HCT116 (cell line): ENCODE measurements at regions not wholly inside any gene's neighbourhood (a gene's known extent, or its start where the extent isn't known, plus 50 kb on each side); places are given as distances from the start of the nearest gene placed in this dataset.

Source experiments
- ATAC-seq: fragments of 200-7000 bp; cut with Tn5 transposase; 2 replicates; pipeline ENCODE4 v1.9.1; 2020; ENCODE audit warnings: mild to moderate bottlenecking, moderate library complexity
- BruUV-seq: library from RNA; stranded (reverse); fragments of 400-500 nt; replicated peaks from 2 replicates; lab custom pipeline; 2021; lab: Mats Ljungman, UMichigan
- CTCF ChIA-PET: fragments of 300-600 bp; sonication (Branson Sonifier 250); formaldehyde crosslinking; loops from one replicate; lab custom pipeline; 2021; ENCODE audit warnings: antibody characterized with exemption; lab: Charles Lee
- POLR2A ChIA-PET: fragments of 300-600, 350-600 bp; sonication (Branson Sonifier 250); formaldehyde crosslinking; loops from one replicate; lab custom pipeline; 2021; ENCODE audit warnings: antibody characterized with exemption; lab: Charles Lee
- RAD21 ChIA-PET, 2 experiments: fragments of 300-600 bp; sonication (Branson Sonifier 250); formaldehyde crosslinking; loops; one replicate each; lab custom pipeline; 2023; ENCODE audit warnings: low total read pairs in 2 of 2; ENCODE audit not compliant: uncharacterized antibody in 2 of 2, unreplicated experiment in 2 of 2, low non-redundant PET in 1 of 2; lab: Charles Lee
- DNase-seq: peaks from one replicate; pipeline ENCODE4 v3.0.0-alpha.2; 2010; ENCODE audit warnings: low read depth, low spot score
- H2AFZ ChIP-seq: fragments of 200-600 bp; shearing (Covaris generic), sonication (generic); 2 replicates; pipeline ENCODE4 v1.6.1; 2017; ENCODE audit warnings: low read depth, mixed run types, mixed read lengths, antibody characterized with exemption, low read length; ENCODE audit not compliant: poor library complexity, severe bottlenecking
- H3K27ac ChIP-seq: 2 replicates; pipeline ENCODE4 v1.5.1; 2012; ENCODE audit warnings: low read depth, low read length
- H3K27me3 ChIP-seq: fragments of 200-600 bp; sonication (generic); 2 replicates; pipeline ENCODE4 v1.6.1; 2016; ENCODE audit warnings: mixed run types, low read length, mixed read lengths; ENCODE audit not compliant: insufficient read depth
- H3K36me3 ChIP-seq, 2 experiments: fragments of 200-500 bp in 1 of 2; fragments of 200-600 bp in 1 of 2; sonication (Bioruptor generic) in 1 of 2; sonication (generic) in 1 of 2; 2 replicates each; pipeline versions ENCODE4 v1.5.1 to v1.6.1; 2014 to 2016; ENCODE audit warnings: low read length in 2 of 2, inconsistent platforms in 1 of 2, mixed read lengths in 1 of 2, mixed run types in 1 of 2; ENCODE audit not compliant: insufficient read depth in 2 of 2, control insufficient read depth in 1 of 2
- H3K4me1 ChIP-seq, 2 experiments: fragments of 200-600 bp in 1 of 2; sonication (generic) in 1 of 2; 2 replicates each; pipeline versions ENCODE4 v1.5.1 to v1.6.1; 2012 to 2017; ENCODE audit warnings: low read length in 2 of 2, inconsistent platforms in 1 of 2, mild to moderate bottlenecking in 1 of 2, mixed read lengths in 1 of 2, mixed run types in 1 of 2, moderate library complexity in 1 of 2; ENCODE audit not compliant: insufficient read depth in 2 of 2, control insufficient read depth in 1 of 2
- H3K4me2 ChIP-seq: fragments of 200-600 bp; sonication (generic); 2 replicates; pipeline ENCODE4 v1.6.1; 2017; ENCODE audit warnings: mixed run types, low read length, mixed read lengths
- H3K4me3 ChIP-seq, 2 experiments: fragments of 200-600 bp in 1 of 2; sonication (generic) in 1 of 2; replicated peaks in 1 of 2; 2 replicates each; pipeline ENCODE4 v1.5.1; 2011 to 2016; ENCODE audit warnings: low read length in 2 of 2, control low read depth in 1 of 2, low read depth in 1 of 2, mild to moderate bottlenecking in 1 of 2, mixed read lengths in 1 of 2, mixed run types in 1 of 2
- H3K79me2 ChIP-seq: fragments of 200-600 bp; sonication (generic); 2 replicates; pipeline ENCODE4 v1.6.1; 2017; ENCODE audit warnings: mild to moderate bottlenecking, mixed run types, low read length, moderate library complexity, mixed read lengths; ENCODE audit not compliant: insufficient read depth
- H3K9ac ChIP-seq: fragments of 200-600 bp; sonication (generic); 2 replicates; pipeline ENCODE4 v1.6.1; 2016; ENCODE audit warnings: low read length, mixed read lengths
- H3K9me2 ChIP-seq: fragments of 200-600 bp; sonication (generic), shearing (Covaris generic); 2 replicates; pipeline ENCODE4 v1.6.1; 2017; ENCODE audit warnings: mixed run types, mild to moderate bottlenecking, moderate library complexity; ENCODE audit not compliant: insufficient read depth
- H3K9me3 ChIP-seq, 2 experiments: fragments of 200-500 bp in 1 of 2; fragments of 200-600 bp in 1 of 2; sonication (Bioruptor generic) in 1 of 2; sonication (generic) in 1 of 2; 2 replicates each; pipeline ENCODE4 v1.6.1; 2014 to 2017; ENCODE audit warnings: low read length in 2 of 2, mixed read lengths in 2 of 2, inconsistent platforms in 1 of 2, low read depth in 1 of 2, mild to moderate bottlenecking in 1 of 2, mixed run types in 1 of 2, moderate library complexity in 1 of 2; ENCODE audit not compliant: control insufficient read depth in 1 of 2, insufficient read depth in 1 of 2
- H4K20me1 ChIP-seq: fragments of 200-600 bp; sonication (generic), shearing (Covaris generic); 2 replicates; pipeline ENCODE4 v1.6.1; 2017; ENCODE audit warnings: mixed run types, mild to moderate bottlenecking, moderate library complexity; ENCODE audit not compliant: insufficient read depth
- CBX3 ChIP-seq: IDR thresholded peaks from 2 replicates; pipeline ENCODE4 v1.6.1; 2012; ENCODE audit warnings: low read depth
- CTCF ChIP-seq, 3 experiments: fragments of 200-600 bp in 1 of 3; sonication (generic) in 1 of 3; IDR thresholded peaks in 2 of 3; conservative IDR thresholded peaks in 1 of 3; 2 replicates each; pipeline ENCODE4 v1.5.1; 2012 to 2017; ENCODE audit warnings: low read depth in 2 of 3, low read length in 2 of 3, antibody characterized with exemption in 1 of 3, borderline replicate concordance in 1 of 3, control low read depth in 1 of 3, mild to moderate bottlenecking in 1 of 3, mixed read lengths in 1 of 3, mixed run types in 1 of 3, moderate library complexity in 1 of 3; ENCODE audit not compliant: insufficient read depth in 1 of 3
- EZH2phosphoT487 ChIP-seq: fragments of 200-600 bp; IDR thresholded peaks from 2 replicates; pipeline ENCODE4 v1.6.1; 2018; ENCODE audit warnings: antibody characterized with exemption, borderline replicate concordance
- JUND ChIP-seq: IDR thresholded peaks from 2 replicates; pipeline ENCODE4 v1.6.1; 2012
- POLR2A ChIP-seq: IDR thresholded peaks from 2 replicates; pipeline ENCODE4 v1.7.0; 2011; ENCODE audit warnings: borderline replicate concordance; ENCODE audit not compliant: insufficient read depth, insufficient read length; ENCODE audit errors: extremely low read depth
- POLR2AphosphoS5 ChIP-seq: IDR thresholded peaks from 2 replicates; pipeline ENCODE4 v1.6.1; 2011; ENCODE audit warnings: mild to moderate bottlenecking, low read depth, low read length, moderate library complexity
- SIN3A ChIP-seq: IDR thresholded peaks from 2 replicates; pipeline ENCODE4 v1.6.1; 2012; ENCODE audit warnings: low read depth
- intact Hi-C: fragments of 100-400 bp; cut with micrococcal nuclease; formaldehyde crosslinking; loops from 2 replicates; pipeline ENCODE4 v1.10.0; 2022

DNA sequence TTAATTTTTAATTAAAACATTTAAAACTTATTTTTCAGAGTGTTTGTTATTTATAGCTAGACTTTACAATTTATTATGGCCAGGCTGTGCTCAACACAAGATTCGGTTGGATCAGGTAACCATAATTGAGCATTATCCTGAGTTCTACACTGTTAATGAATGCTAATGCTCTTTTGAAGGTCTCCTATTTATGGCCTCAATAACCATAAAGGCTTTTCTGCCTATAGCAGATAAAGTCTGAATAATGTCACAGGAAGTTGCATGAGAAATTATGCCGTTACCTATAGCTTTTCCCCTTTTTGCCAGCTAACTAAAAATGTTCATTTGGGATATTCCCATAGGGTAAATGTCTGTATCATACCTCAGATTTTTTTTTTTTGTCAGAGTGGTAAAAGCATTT is 269.4 kb upstream of the E2F7 start:
- Histone ChIP-seq H3K27me3 (no peaks in the 10 kb centered on the region), H3K9ac (no peak overlapping the region), H2AFZ (no peak overlapping the region), H3K4me2 (no peak overlapping the region), H3K9me3 (no peaks in the 10 kb centered on the region), H3K79me2 (no peaks in the 10 kb centered on the region), H3K36me3 (no peaks in the 10 kb centered on the region), H3K4me1 (no peaks in the 10 kb centered on the region), H3K4me3 (no peak overlapping the region), H3K9me2 (no peaks in the 10 kb centered on the region), H3K27ac (no peak overlapping the region), H4K20me1 (no peaks in the 10 kb centered on the region)
- intact Hi-C loops: no loop called here
- DNase-seq (no peak), ATAC-seq (no peak)
- ChIA-PET CTCF (no interaction called here), POLR2A (no interaction called here), RAD21 (no interaction called here)
- no peak for TF ChIP-seq SIN3A
- TF ChIP-seq POLR2A: no peak
- TF ChIP-seq EZH2phosphoT487: no peak
- BruUV-seq: no TSS peak

- no peak overlapping the region for H2AFZ ChIP-seq
- no peak overlapping the region for H3K27ac ChIP-seq
- no peaks in the 10 kb centered on the region for H3K79me2 ChIP-seq
- H4K20me1 ChIP-seq: no peaks in the 10 kb centered on the region
- H3K4me1 ChIP-seq: peaks cover 0 to 13% of the 10 kb centered on the region in 2 experiments; a peak in 1 of 4 replicates
- no peaks in the 10 kb centered on the region for H3K27me3 ChIP-seq
- H3K9me2 ChIP-seq: no peaks in the 10 kb centered on the region
- ChIA-PET RAD21 (no interaction called here), CTCF (no interaction called here), POLR2A (no interaction called here)
- H3K9me3 ChIP-seq: no peaks in the 10 kb centered on the region
- intact Hi-C loops: loop anchor here (10.0 kb wide), 1 partner anchor 264 kb away; the partner anchor contains the start of gene E2F7
- BruUV-seq: no TSS peak
- H3K36me3 ChIP-seq: no peaks in the 10 kb centered on the region
- ATAC-seq: no peak
- no peak for DNase-seq
- H3K9ac ChIP-seq: no peak overlapping the region
- no peak overlapping the region for H3K4me3 ChIP-seq
- no peak overlapping the region for H3K4me2 ChIP-seq
- TF ChIP-seq POLR2AphosphoS5: no peak
- TF ChIP-seq CBX3: no peak
- no peak for TF ChIP-seq CTCF (IDR thresholded peaks at IDR 0.05 in 2 of 3, conservative IDR thresholded peaks at IDR 0.05 in 1 of 3; ENCODE audit: borderline replicate concordance in 1 of 3, insufficient read depth in 1 of 3, low read depth in 2 of 3, low read length in 2 of 3)
- TF ChIP-seq JUND: no peak
These were observed 263.0 kb upstream of the E2F7 start for GRCh38 chr12:77328326-77328725.
